Caco-2 (cell line): ENCODE measurements at regions not wholly inside any gene's neighbourhood (a gene's known extent, or its start where the extent isn't known, plus 50 kb on each side); places are given as distances from the start of the nearest gene placed in this dataset.

Experiments
- BruUV-seq: library from RNA; stranded (reverse); fragments of 400-500 nt; replicated peaks from 2 replicates; lab custom pipeline; 2021; lab: Mats Ljungman, UMichigan
- CTCF ChIA-PET: fragments of 300-600 bp; sonication (Branson Sonifier 250); formaldehyde crosslinking; loops from one replicate; lab custom pipeline; 2022; ENCODE audit warnings: antibody characterized with exemption; lab: Charles Lee
- POLR2A ChIA-PET: fragments of 300-600 bp; sonication (Branson Sonifier 250); formaldehyde crosslinking; loops from one replicate; lab custom pipeline; 2022; ENCODE audit warnings: antibody characterized with exemption; lab: Charles Lee
- DNase-seq, 2 experiments: peaks; one replicate each; pipeline versions ENCODE4 v3.0.0 to v3.0.0-alpha.2; 2020 to 2022
- H3K27me3 ChIP-seq: replicated peaks from 2 replicates; pipeline ENCODE4 v1.6.0; 2011; ENCODE audit warnings: low read length; ENCODE audit not compliant: control insufficient read depth, insufficient read depth
- H3K36me3 ChIP-seq: 2 replicates; pipeline ENCODE4 v1.5.1; 2011; ENCODE audit warnings: low read length; ENCODE audit not compliant: control insufficient read depth, insufficient read depth
- H3K4me1 ChIP-seq: fragments of 250-450 bp; sonication (Bioruptor Pico); 2 replicates; pipeline ENCODE4 v1.5.1; 2020; ENCODE audit warnings: mild to moderate bottlenecking
- H3K4me3 ChIP-seq: 2 replicates; pipeline ENCODE4 v1.5.1; 2011; ENCODE audit warnings: low read depth, mild to moderate bottlenecking, control low read depth, low read length
- H3K9me3 ChIP-seq: fragments of 250-450 bp; sonication (Bioruptor Pico); 2 replicates; pipeline ENCODE4 v1.5.1; 2020; ENCODE audit warnings: mild to moderate bottlenecking, moderate library complexity
- H3K27ac Mint-ChIP-seq: one replicate; pipeline ENCODE4 v1.8.0; 2022; ENCODE audit warnings: mixed read lengths; ENCODE audit not compliant: unreplicated experiment
- H3K27me3 Mint-ChIP-seq: one replicate; pipeline ENCODE4 v1.8.0; 2022; ENCODE audit warnings: mixed read lengths; ENCODE audit not compliant: insufficient read depth, unreplicated experiment
- H3K36me3 Mint-ChIP-seq: one replicate; pipeline ENCODE4 v1.8.0; 2022; ENCODE audit warnings: mild to moderate bottlenecking, mixed read lengths; ENCODE audit not compliant: insufficient read depth, unreplicated experiment
- H3K4me1 Mint-ChIP-seq: one replicate; pipeline ENCODE4 v1.8.0; 2022; ENCODE audit warnings: low read depth, mixed read lengths; ENCODE audit not compliant: unreplicated experiment
- H3K4me3 Mint-ChIP-seq: one replicate; pipeline ENCODE4 v1.8.0; 2022; ENCODE audit warnings: mild to moderate bottlenecking, moderate library complexity, mixed read lengths; ENCODE audit not compliant: unreplicated experiment
- H3K9me3 Mint-ChIP-seq: one replicate; pipeline ENCODE4 v1.8.0; 2022; ENCODE audit warnings: mixed read lengths; ENCODE audit not compliant: unreplicated experiment
- intact Hi-C: fragments of 100-400 bp; cut with micrococcal nuclease; formaldehyde crosslinking; loops from one replicate; pipeline ENCODE4 v1.10.0; 2022; ENCODE audit not compliant: unreplicated experiment
- TF ChIP-seq, protein P1 (sequence below), 2 experiments: fragments of 200-600 bp in 1 of 2; IDR thresholded peaks; 1 replicate in 1 of 2; 2 replicates in 1 of 2; pipeline versions ENCODE4 v1.5.1 to v1.8.0; 2011 to 2022; ENCODE audit warnings: antibody characterized with exemption in 1 of 2, control low read depth in 1 of 2, inconsistent platforms in 1 of 2, low read depth in 1 of 2, low read length in 1 of 2, mild to moderate bottlenecking in 1 of 2, moderate library complexity in 1 of 2; ENCODE audit not compliant: insufficient read depth in 1 of 2, severe bottlenecking in 1 of 2, unreplicated experiment in 1 of 2

DNA sequence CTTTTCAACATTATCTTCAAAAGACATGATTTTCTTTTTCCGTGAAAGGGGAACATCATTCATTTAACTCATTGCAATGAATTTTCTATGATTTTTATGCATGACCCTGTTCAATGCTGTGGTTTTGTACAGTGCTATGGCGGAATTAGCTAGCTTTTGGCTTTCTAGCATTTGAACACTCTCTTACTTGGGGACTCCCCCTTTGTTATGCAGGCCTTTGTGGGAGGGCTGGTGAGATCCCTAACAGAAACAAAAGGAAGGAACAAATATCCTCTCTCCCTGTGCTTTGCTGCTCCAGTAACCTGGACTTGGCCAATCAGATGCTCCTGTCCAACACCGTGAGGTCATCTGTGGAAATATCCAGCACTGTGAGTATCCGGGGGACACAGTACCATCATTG is 353.4 kb upstream of the FZD8 start:
- Histone ChIP-seq H3K36me3 (no peaks in the 10 kb centered on the region), H3K27me3 (no peaks in the 10 kb centered on the region), H3K4me3 (no peak overlapping the region), H3K9me3 (no peaks in the 10 kb centered on the region), H3K4me1 (no peaks in the 10 kb centered on the region)
- ChIA-PET CTCF (no interaction called here), POLR2A (no interaction called here)
- TF ChIP-seq, protein P1, sequence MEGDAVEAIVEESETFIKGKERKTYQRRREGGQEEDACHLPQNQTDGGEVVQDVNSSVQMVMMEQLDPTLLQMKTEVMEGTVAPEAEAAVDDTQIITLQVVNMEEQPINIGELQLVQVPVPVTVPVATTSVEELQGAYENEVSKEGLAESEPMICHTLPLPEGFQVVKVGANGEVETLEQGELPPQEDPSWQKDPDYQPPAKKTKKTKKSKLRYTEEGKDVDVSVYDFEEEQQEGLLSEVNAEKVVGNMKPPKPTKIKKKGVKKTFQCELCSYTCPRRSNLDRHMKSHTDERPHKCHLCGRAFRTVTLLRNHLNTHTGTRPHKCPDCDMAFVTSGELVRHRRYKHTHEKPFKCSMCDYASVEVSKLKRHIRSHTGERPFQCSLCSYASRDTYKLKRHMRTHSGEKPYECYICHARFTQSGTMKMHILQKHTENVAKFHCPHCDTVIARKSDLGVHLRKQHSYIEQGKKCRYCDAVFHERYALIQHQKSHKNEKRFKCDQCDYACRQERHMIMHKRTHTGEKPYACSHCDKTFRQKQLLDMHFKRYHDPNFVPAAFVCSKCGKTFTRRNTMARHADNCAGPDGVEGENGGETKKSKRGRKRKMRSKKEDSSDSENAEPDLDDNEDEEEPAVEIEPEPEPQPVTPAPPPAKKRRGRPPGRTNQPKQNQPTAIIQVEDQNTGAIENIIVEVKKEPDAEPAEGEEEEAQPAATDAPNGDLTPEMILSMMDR (IDR thresholded peaks at IDR 0.05; ENCODE audit: insufficient read depth in 1 of 2, low read depth in 1 of 2, low read length in 1 of 2, severe bottlenecking in 1 of 2, unreplicated experiment in 1 of 2) = no peak
- no TSS peak for BruUV-seq
- Mint-ChIP-seq H3K4me3 (no peak overlapping the region), H3K9me3 (no peaks in the 10 kb centered on the region), H3K27me3 (peaks cover 23% of the 10 kb centered on the region), H3K4me1 (no peaks in the 10 kb centered on the region), H3K36me3 (no peaks in the 10 kb centered on the region), H3K27ac (no peak overlapping the region)
- DNase-seq = no peak
- intact Hi-C loops = no loop called here

DNA sequence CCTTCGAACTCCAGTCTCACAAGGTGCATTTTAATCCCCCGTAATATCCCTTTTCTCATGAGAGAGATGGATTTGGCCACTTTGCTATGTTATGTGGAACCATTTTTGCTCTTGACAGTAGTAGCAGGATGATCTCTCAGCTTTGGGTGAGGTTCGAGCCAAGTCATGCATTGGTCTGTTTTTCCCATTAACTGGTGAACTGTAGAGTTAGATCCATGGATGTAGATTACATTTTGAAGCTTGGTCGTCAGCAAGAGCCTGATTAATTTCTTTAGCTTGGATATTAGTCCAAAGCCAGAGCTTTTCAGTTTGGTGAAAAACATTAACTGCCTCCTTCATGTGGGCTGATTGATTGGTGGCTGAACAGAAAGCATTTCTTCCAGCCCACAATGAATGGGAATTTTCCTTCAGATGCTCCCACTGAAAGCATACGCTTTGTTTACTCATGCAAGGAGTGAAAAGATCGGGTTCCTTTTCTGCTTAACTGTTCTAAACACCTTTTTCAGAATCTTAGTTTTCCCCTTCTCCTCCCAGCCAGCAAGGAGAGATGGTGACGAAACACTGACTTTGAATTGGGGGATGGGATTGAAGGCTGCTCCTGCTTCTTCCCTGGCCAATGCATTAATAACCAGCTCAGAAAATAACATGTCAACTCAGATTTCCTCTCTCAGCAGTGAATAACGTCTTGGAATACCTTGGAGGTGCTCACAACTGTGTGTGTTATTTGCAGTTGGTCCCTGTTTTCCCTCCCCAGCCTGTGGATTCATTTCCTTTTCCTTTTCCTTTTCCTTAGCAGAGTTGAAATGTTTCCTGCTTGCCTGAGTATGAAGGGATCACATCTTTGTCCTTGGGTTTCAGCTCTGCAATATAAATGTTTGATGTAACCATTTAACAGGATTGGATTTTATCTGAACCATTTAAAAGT is 351.8 kb upstream of the FZD8 start:
- H3K36me3 ChIP-seq = no peaks in the 10 kb centered on the region
- Mint-ChIP-seq H3K4me3 (no peak overlapping the region), H3K9me3 (no peaks in the 10 kb centered on the region), H3K4me1 (no peaks in the 10 kb centered on the region), H3K36me3 (no peaks in the 10 kb centered on the region), H3K27me3 (peaks cover 26% of the 10 kb centered on the region), H3K27ac (no peak overlapping the region)
- no peaks in the 10 kb centered on the region for H3K27me3 ChIP-seq
- no peaks in the 10 kb centered on the region for H3K4me1 ChIP-seq
- DNase-seq = no peak
- intact Hi-C loops = no loop called here
- TF ChIP-seq, protein P1 (IDR thresholded peaks at IDR 0.05; ENCODE audit: insufficient read depth in 1 of 2, low read depth in 1 of 2, low read length in 1 of 2, severe bottlenecking in 1 of 2, unreplicated experiment in 1 of 2) = no peak
- no peak overlapping the region for H3K4me3 ChIP-seq
- no peaks in the 10 kb centered on the region for H3K9me3 ChIP-seq
- BruUV-seq = no TSS peak
- ChIA-PET CTCF (no interaction called here), POLR2A (no interaction called here)

DNA sequence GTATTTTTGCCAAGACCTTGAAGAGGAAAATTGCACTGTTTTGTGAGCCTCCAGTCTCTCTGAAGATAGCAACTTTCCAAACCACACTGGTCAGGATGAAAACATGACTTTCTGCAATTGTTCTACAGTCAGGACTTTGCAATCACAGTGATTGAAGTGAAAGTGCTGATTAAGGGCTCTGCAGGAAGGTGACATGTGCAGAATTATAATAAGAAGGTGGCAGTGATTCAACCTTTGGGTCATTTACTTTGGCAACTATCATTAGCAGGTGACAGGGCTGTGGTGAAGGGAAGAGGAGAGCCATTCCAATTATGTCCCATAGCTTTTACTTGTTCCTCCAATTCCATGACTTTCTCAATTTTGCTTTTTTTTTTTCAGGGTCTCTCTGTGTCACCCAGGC is 350.0 kb upstream of the FZD8 start:
- no peak overlapping the region for H3K4me3 Mint-ChIP-seq
- Histone ChIP-seq H3K9me3 (no peaks in the 10 kb centered on the region), H3K27me3 (no peaks in the 10 kb centered on the region), H3K4me1 (no peaks in the 10 kb centered on the region), H3K4me3 (no peak overlapping the region), H3K36me3 (no peaks in the 10 kb centered on the region)
- no TSS peak for BruUV-seq
- DNase-seq = no peak
- no peaks in the 10 kb centered on the region for H3K4me1 Mint-ChIP-seq
- ChIA-PET POLR2A (interaction anchor here (0.5 kb wide), 1 partner anchor 1397 kb away, joined by 6 read pairs; no protein-coding TSS in a partner anchor), CTCF (no interaction called here)
- intact Hi-C loops = no loop called here
- H3K9me3 Mint-ChIP-seq = no peaks in the 10 kb centered on the region
- no peaks in the 10 kb centered on the region for H3K36me3 Mint-ChIP-seq
- H3K27ac Mint-ChIP-seq = no peak overlapping the region
- TF ChIP-seq, protein P1 (IDR thresholded peaks at IDR 0.05; ENCODE audit: insufficient read depth in 1 of 2, low read depth in 1 of 2, low read length in 1 of 2, severe bottlenecking in 1 of 2, unreplicated experiment in 1 of 2) = no peak
- H3K27me3 Mint-ChIP-seq = peaks cover 26% of the 10 kb centered on the region
